Motor neuron (in vitro differentiated cells): ENCODE measurements at regions not wholly inside any gene's neighbourhood (a gene's known extent, or its start where the extent isn't known, plus 50 kb on each side); places are given as distances from the start of the nearest gene placed in this dataset.

Source experiments
- ATAC-seq, 8 experiments: fragments of 200-7000 bp; cut with Tn5 transposase; replicated peaks in 6 of 8; 2 replicates each; pipeline ENCODE4 v1.8.0; 2021; ENCODE audit warnings: mild to moderate bottlenecking in 8 of 8, moderate library complexity in 8 of 8
- H3K27ac ChIP-seq, 2 donors: fragments of 250-450 bp; sonication (Bioruptor Pico); 2 replicates each; pipeline ENCODE4 v1.9.0; 2021; ENCODE audit warnings: antibody characterized with exemption in 2 of 2, mild to moderate bottlenecking in 2 of 2, moderate library complexity in 1 of 2
- H3K4me1 ChIP-seq, 2 donors: fragments of 250-450 bp; sonication (Bioruptor Pico); replicated peaks in 1 of 2; 2 replicates each; pipeline ENCODE4 v1.6.1; 2021; ENCODE audit warnings: antibody characterized with exemption in 2 of 2, mild to moderate bottlenecking in 2 of 2, moderate library complexity in 1 of 2
- H3K4me3 ChIP-seq, 5 donors: fragments of 250-450 bp; sonication (Bioruptor Pico); 2 replicates each; pipeline ENCODE4 v1.9.0; 2021; ENCODE audit warnings: antibody characterized with exemption in 5 of 5, mild to moderate bottlenecking in 5 of 5, moderate library complexity in 4 of 5
- WGBS, 10 experiments: fragments of 450-650 bp; shearing (Covaris generic); methylation state at CpG; one replicate each; pipeline ENCODE4 v1.0.0; 2022; 5-methylcytosine and 5-hydroxymethylcytosine counted together
- in situ Hi-C, 9 experiments: fragments of 400-800 bp; cut with MboI; loops; one replicate each; pipeline ENCODE4 v1.15.0; 2021; ENCODE audit warnings: low sequenced_read_pairs in 9 of 9, low pct_unique_long_range_greater_than_20kb in 2 of 9; ENCODE audit not compliant: unreplicated experiment in 9 of 9

GRCh38 chr5:154131817-154132216 is 58.7 kb upstream of the GALNT10 start:
- Histone ChIP-seq H3K4me1 (peaks cover 0 to 2% of the 10 kb centered on the region in 2 donors), H3K4me3 (no peak overlapping the region), H3K27ac (no peak overlapping the region)
- in situ Hi-C loops = no loop called here
- no peak for ATAC-seq
- WGBS, 10 experiments = 28 to 100% (median 69%) methylated on average over 1 to 5 of the region's 5 CpGs

- Histone ChIP-seq H3K4me1 (peaks cover 0 to 2% of the 10 kb centered on the region in 2 donors), H3K4me3 (no peak overlapping the region), H3K27ac (no peak overlapping the region)
- in situ Hi-C loops = no loop called here
- 37 to 91% (median 73%) methylated on average over 2 to 6 of the region's 6 CpGs; no CpG with 5 or more reads in 1 of the 10 experiments for WGBS, 10 experiments
- ATAC-seq = no peak
These were observed 57.7 kb upstream of the GALNT10 start for GRCh38 chr5:154132718-154133307.

GRCh38 chr5:154133591-154133990 is 56.9 kb upstream of the GALNT10 start:
- 32 to 92% (median 81%) methylated on average over 2 to 10 of the region's 10 CpGs; no CpG with 5 or more reads in 1 of the 10 experiments for WGBS, 10 experiments
- Histone ChIP-seq H3K4me1 (peaks cover 0 to 2% of the 10 kb centered on the region in 2 donors), H3K27ac (no peak overlapping the region), H3K4me3 (no peak overlapping the region)
- no peak for ATAC-seq
- in situ Hi-C loops = no loop called here

- Histone ChIP-seq H3K4me3 (no peak overlapping the region), H3K4me1 (peaks cover 0 to 2% of the 10 kb centered on the region in 2 donors), H3K27ac (no peak overlapping the region)
- in situ Hi-C loops = no loop called here
- 50 to 100% (median 81%) methylated on average over 1 to 2 of the region's 2 CpGs; no CpG with 5 or more reads in 5 of the 10 experiments for WGBS, 10 experiments
- no peak for ATAC-seq
These were observed 56.0 kb upstream of the GALNT10 start for GRCh38 chr5:154134499-154134898.

- Histone ChIP-seq H3K4me3 (no peak overlapping the region), H3K27ac (no peak overlapping the region), H3K4me1 (peaks cover 0 to 2% of the 10 kb centered on the region in 2 donors)
- 23 to 100% (median 59%) methylated on average over 2 to 8 of the region's 9 CpGs for WGBS, 10 experiments
- in situ Hi-C loops = no loop called here
- ATAC-seq = peak in 3 of 8 experiments; percentile 27 to 81 (median 76)
These were observed 55.3 kb upstream of the GALNT10 start for GRCh38 chr5:154135125-154135817.

- Histone ChIP-seq H3K4me1 (peaks cover 3 to 6% of the 10 kb centered on the region in 2 donors), H3K27ac (no peak overlapping the region), H3K4me3 (no peak overlapping the region)
- WGBS, 10 experiments = 76 to 100% (median 91%) methylated on average over 1 to 4 of the region's 5 CpGs; no CpG with 5 or more reads in 1 of the 10 experiments
- ATAC-seq = no peak
- in situ Hi-C loops = no loop called here
These were observed 54.4 kb upstream of the GALNT10 start for GRCh38 chr5:154136141-154136540.

GRCh38 chr5:154138701-154139100 is 51.8 kb upstream of the GALNT10 start:
- in situ Hi-C loops = no loop called here
- Histone ChIP-seq H3K4me3 (no peak overlapping the region), H3K27ac (no peak overlapping the region), H3K4me1 (peaks cover 27 to 28% of the 10 kb centered on the region in 2 donors)
- ATAC-seq = peak in 1 of 8 experiments; percentile 48
- WGBS, 10 experiments = 6 to 92% (median 68%) methylated on average over 1 to 3 of the region's 4 CpGs; no CpG with 5 or more reads in 1 of the 10 experiments

GRCh38 chr5:154140381-154140780 is 50.2 kb upstream of the GALNT10 start:
- ATAC-seq = peak in 2 of 8 experiments; percentile 28 to 40
- H3K27ac ChIP-seq = no peak overlapping the region
- in situ Hi-C loops = no loop called here

More at GRCh38 chr5:154140381-154140780, 50.2 kb upstream of the GALNT10 start:
- peaks cover 27 to 28% of the 10 kb centered on the region in 2 donors for H3K4me1 ChIP-seq
- no peak overlapping the region for H3K4me3 ChIP-seq
